Colonic mucosa (tissue), 4 donors: ENCODE measurements at regions not wholly inside any gene's neighbourhood (a gene's known extent, or its start where the extent isn't known, plus 50 kb on each side); places are given as distances from the start of the nearest gene placed in this dataset.
A peak's percentile ranks its signal among the peaks of the same experiment; 100 is the strongest.

ENCODE experiments used
- DNase-seq: peaks from one replicate; pipeline ENCODE4 v3.0.0-alpha.2; 2020
- H3K27ac ChIP-seq: fragments of 200-600 bp; one replicate; pipeline ENCODE4 v1.8.0; 2021
- H3K27me3 ChIP-seq: fragments of 200-600 bp; one replicate; pipeline ENCODE4 v1.8.0; 2021
- H3K36me3 ChIP-seq: fragments of 200-600 bp; one replicate; pipeline ENCODE4 v1.8.0; 2021
- H3K4me1 ChIP-seq: fragments of 200-600 bp; one replicate; pipeline ENCODE4 v1.8.0; 2021; ENCODE audit warnings: mild to moderate bottlenecking
- H3K4me3 ChIP-seq: fragments of 200-600 bp; one replicate; pipeline ENCODE4 v1.8.0; 2021
- H3K9ac ChIP-seq, 2 donors: one replicate each; pipeline ENCODE4 v1.7.0; 2013; ENCODE audit warnings: control low read depth in 2 of 2, low read depth in 2 of 2, low read length in 2 of 2
- H3K9me3 ChIP-seq: fragments of 200-600 bp; one replicate; pipeline ENCODE4 v1.8.0; 2021
- CTCF ChIP-seq: fragments of 200-600 bp; IDR thresholded peaks from one replicate; pipeline ENCODE4 v1.8.0; 2022; ENCODE audit warnings: antibody characterized with exemption, mild to moderate bottlenecking
- intact Hi-C: fragments of 100-400 bp; cut with DNase I; formaldehyde crosslinking; loops from one replicate; pipeline ENCODE4 v1.14.1; 2022
- donor health status: healthy.
- donor health status: DM: no; HTN: no; CAD: no.
- donor health status: DM: no; HTN: no; CAD: no.

DNA sequence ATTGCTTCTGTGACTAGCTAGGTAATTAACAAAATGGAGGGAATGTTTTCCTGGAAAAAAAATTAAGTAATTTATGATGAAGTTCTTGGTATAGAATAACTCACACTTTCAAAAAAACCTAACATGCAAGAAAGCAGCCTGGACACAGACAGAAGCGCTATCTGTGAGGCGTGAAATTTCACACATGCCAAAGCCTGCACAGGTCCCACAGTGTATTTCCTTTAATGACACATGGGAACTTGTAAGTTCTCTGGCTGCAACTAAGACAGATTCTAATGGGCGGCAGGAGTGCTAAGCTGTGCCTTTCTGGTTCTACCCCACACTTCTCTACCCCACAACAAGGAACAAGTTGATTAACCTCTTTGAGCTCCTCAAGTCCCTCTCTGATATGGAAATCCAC is 84.9 kb upstream of the NEO1 start:
- no peak overlapping the region for H3K4me3 ChIP-seq
- no peaks in the 10 kb centered on the region for H3K4me1 ChIP-seq
- no peak for TF ChIP-seq CTCF
- no peaks in the 10 kb centered on the region for H3K36me3 ChIP-seq
- no peaks in the 10 kb centered on the region for H3K9me3 ChIP-seq
- H3K27me3 ChIP-seq, result no peaks in the 10 kb centered on the region
- intact Hi-C loops, result no loop called here
- DNase-seq, result no peak
- peak overlapping the region; percentile 54 for H3K27ac ChIP-seq
- peak overlapping the region in 1 of 2 donors; percentile 38 for H3K9ac ChIP-seq

DNA sequence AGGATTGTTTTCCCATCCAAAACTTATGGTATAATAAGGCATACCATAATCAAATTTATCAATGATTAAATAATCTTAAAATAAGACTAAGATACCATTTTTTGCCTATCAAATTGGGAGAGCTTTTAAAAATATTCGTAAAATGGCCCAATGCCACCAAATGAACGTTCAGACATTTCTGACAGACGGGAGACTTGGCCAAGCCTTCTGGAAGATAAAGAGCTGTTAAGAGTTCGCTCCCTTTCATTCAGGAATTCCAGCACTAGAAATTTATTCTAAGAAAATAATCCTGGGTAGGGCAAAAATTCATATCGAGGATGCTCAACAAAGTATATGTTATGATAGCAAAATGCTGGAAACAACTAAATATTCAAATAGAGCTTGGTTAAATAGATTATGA is 85.6 kb upstream of the NEO1 start:
- Histone ChIP-seq H3K9ac (no peak overlapping the region), H3K27ac (no peak overlapping the region), H3K9me3 (no peaks in the 10 kb centered on the region), H3K4me1 (no peaks in the 10 kb centered on the region), H3K4me3 (no peak overlapping the region), H3K27me3 (no peaks in the 10 kb centered on the region), H3K36me3 (no peaks in the 10 kb centered on the region)
- intact Hi-C loops, result no loop called here
- DNase-seq, result no peak
- TF ChIP-seq CTCF, result no peak

DNA sequence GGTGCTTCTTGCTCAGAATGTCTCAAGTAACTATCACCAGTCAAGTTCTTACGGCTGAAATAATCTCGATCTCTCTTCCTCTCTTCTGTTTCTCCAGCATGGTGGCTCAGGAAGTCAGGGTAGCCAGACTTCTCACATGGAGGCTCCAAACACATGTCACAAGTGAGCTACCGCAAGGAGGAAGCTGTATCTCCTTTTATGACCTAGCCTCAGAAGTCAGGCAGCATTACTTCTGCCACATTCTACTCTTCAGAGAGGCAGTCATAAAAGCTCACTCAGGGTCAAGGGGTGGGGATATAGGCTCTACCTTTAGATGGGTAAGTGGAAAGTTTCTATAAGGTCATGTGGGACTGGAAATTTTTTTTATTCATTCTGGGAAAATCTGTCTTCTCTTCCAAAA is 86.6 kb upstream of the NEO1 start:
- Histone ChIP-seq H3K9ac (no peak overlapping the region), H3K4me3 (no peak overlapping the region), H3K27ac (peak overlapping the region; percentile 24), H3K36me3 (no peaks in the 10 kb centered on the region), H3K4me1 (no peaks in the 10 kb centered on the region), H3K27me3 (no peaks in the 10 kb centered on the region), H3K9me3 (no peaks in the 10 kb centered on the region)
- peak; percentile 51 for DNase-seq
- TF ChIP-seq CTCF, result no peak
- intact Hi-C loops, result no loop called here

GRCh38 chr15:72964542-72964941 is 87.7 kb upstream of the NEO1 start:
- TF ChIP-seq CTCF, result no peak
- H3K9ac ChIP-seq, result no peak overlapping the region
- H3K4me1 ChIP-seq, result no peaks in the 10 kb centered on the region
- H3K27ac ChIP-seq, result no peak overlapping the region
- no peak overlapping the region for H3K4me3 ChIP-seq
- intact Hi-C loops, result no loop called here
- H3K9me3 ChIP-seq, result no peaks in the 10 kb centered on the region
- DNase-seq, result no peak
- no peaks in the 10 kb centered on the region for H3K36me3 ChIP-seq
- H3K27me3 ChIP-seq, result no peaks in the 10 kb centered on the region

DNA sequence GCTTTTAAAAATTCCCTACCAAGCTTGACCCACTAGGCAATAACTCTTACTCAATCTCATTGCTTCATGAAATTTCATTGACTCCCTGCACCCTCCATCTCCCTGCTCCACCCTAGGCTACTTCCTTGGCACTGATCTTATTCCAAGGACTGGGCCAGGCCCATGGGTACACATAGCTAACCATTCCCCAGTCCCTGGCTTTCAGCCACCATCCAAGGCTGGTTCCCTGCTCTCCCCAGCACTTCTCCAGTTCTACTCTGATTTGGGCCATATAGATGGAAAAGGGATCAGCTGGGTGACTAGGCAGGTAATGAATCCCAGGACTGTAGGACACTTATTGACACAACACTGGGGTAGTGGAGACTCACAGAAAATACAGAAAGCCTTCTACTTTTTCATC is 88.1 kb upstream of the NEO1 start:
- intact Hi-C loops, result no loop called here
- H3K27me3 ChIP-seq, result no peaks in the 10 kb centered on the region
- TF ChIP-seq CTCF, result no peak
- peak; percentile 72 for DNase-seq
- H3K4me3 ChIP-seq, result no peak overlapping the region
- H3K9ac ChIP-seq, result no peak overlapping the region
- no peaks in the 10 kb centered on the region for H3K4me1 ChIP-seq
- H3K27ac ChIP-seq, result no peak overlapping the region
- no peaks in the 10 kb centered on the region for H3K36me3 ChIP-seq
- H3K9me3 ChIP-seq, result no peaks in the 10 kb centered on the region
